ENCODE measurements at regions not wholly inside any gene's neighbourhood (a gene's known extent, or its start where the extent isn't known, plus 50 kb on each side); places are given as distances from the start of the nearest gene placed in this dataset.

DNA sequence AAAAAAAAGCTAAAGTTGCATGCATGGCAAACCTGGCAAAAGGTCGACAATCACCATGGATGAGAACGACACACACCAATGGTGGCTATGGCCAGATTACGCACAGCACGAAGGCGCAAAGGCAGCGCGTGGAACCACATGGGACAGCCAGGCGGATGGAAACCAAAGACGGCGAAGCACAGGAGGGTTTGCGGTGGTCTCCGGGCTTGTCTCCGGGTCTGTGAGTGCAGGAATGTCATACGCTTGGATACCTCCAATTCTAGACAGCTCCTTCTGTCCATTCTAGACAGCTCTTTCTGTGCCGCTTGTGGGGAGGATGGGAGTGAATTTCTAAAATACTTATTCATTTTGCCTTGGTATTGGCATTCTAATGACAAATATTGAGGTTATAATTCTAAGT, 685.4 kb downstream of the BRD1 start:
- Histone ChIP-seq H3K36me3 (ENCODE audit: control insufficient read depth, insufficient read depth, low read length) (no peaks in the 10 kb centered on the region), H3K9ac (ENCODE audit: low read length) (no peak overlapping the region), H3K27ac (ENCODE audit: low read depth, low read length) (no peak overlapping the region), H3K4me1 (ENCODE audit: control insufficient read depth, insufficient read depth, low read length) (no peaks in the 10 kb centered on the region), H3K27me3 (ENCODE audit: control insufficient read depth, insufficient read depth, low read length) (no peaks in the 10 kb centered on the region), H3K4me3 (ENCODE audit: low read length) (no peak overlapping the region)

GRCh38 chr22:49141761-49142160, 685.9 kb downstream of the BRD1 start:
- no peaks in the 10 kb centered on the region for H3K27me3 ChIP-seq (ENCODE audit: control insufficient read depth, insufficient read depth, low read length)
- no peak overlapping the region for H3K4me3 ChIP-seq (ENCODE audit: low read length)

GRCh38 chr22:49140911-49141665, 686.6 kb downstream of the BRD1 start:
- Histone ChIP-seq H3K27me3 (ENCODE audit: control insufficient read depth, insufficient read depth, low read length) (no peaks in the 10 kb centered on the region), H3K4me3 (ENCODE audit: low read length) (no peak overlapping the region), H3K36me3 (ENCODE audit: control insufficient read depth, insufficient read depth, low read length) (no peaks in the 10 kb centered on the region), H3K4me1 (ENCODE audit: control insufficient read depth, insufficient read depth, low read length) (no peaks in the 10 kb centered on the region), H3K27ac (ENCODE audit: low read depth, low read length) (no peak overlapping the region), H3K9ac (ENCODE audit: low read length) (no peak overlapping the region)

More at GRCh38 chr22:49141761-49142160, 685.9 kb downstream of the BRD1 start:
- Histone ChIP-seq H3K4me1 (ENCODE audit: control insufficient read depth, insufficient read depth, low read length) (no peaks in the 10 kb centered on the region), H3K9ac (ENCODE audit: low read length) (no peak overlapping the region), H3K27ac (ENCODE audit: low read depth, low read length) (no peak overlapping the region), H3K36me3 (ENCODE audit: control insufficient read depth, insufficient read depth, low read length) (no peaks in the 10 kb centered on the region)

- Histone ChIP-seq H3K4me3 (ENCODE audit: low read length) (no peak overlapping the region), H3K27me3 (ENCODE audit: control insufficient read depth, insufficient read depth, low read length) (no peaks in the 10 kb centered on the region)
Observed at GRCh38 chr22:49139492-49140151, 688.1 kb downstream of the BRD1 start.

DNA sequence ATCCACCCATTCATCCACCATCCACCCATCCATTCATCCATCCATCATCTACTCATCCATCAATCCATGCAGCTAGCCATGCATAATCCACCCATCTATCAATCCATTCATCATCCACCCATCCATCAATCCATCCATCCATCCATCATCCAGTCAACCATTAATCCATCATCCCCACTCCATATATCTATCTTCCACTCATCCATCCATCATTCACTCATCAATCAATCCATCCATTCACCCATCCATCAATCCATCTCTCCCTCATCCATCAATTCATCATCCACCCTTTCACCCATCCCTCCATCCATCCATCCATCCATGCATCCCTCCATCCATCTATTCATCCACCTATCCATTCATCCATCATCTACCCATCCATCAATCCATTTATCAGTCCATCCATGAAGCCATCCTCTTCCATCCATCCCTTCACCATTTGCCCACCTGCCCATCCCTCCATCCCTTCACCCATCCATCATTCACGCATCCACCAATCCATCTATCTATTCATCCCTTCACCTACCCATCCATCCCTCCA, 689.4 kb downstream of the BRD1 start:
- Histone ChIP-seq H3K27me3 (ENCODE audit: control insufficient read depth, insufficient read depth, low read length) (no peaks in the 10 kb centered on the region), H3K9ac (ENCODE audit: low read length) (no peak overlapping the region), H3K36me3 (ENCODE audit: control insufficient read depth, insufficient read depth, low read length) (no peaks in the 10 kb centered on the region), H3K4me1 (ENCODE audit: control insufficient read depth, insufficient read depth, low read length) (no peaks in the 10 kb centered on the region), H3K27ac (ENCODE audit: low read depth, low read length) (no peak overlapping the region), H3K4me3 (ENCODE audit: low read length) (no peak overlapping the region)

More at GRCh38 chr22:49139492-49140151, 688.1 kb downstream of the BRD1 start:
- Histone ChIP-seq H3K36me3 (ENCODE audit: control insufficient read depth, insufficient read depth, low read length) (no peaks in the 10 kb centered on the region), H3K4me1 (ENCODE audit: control insufficient read depth, insufficient read depth, low read length) (no peaks in the 10 kb centered on the region), H3K27ac (ENCODE audit: low read depth, low read length) (no peak overlapping the region), H3K9ac (ENCODE audit: low read length) (no peak overlapping the region)

DNA sequence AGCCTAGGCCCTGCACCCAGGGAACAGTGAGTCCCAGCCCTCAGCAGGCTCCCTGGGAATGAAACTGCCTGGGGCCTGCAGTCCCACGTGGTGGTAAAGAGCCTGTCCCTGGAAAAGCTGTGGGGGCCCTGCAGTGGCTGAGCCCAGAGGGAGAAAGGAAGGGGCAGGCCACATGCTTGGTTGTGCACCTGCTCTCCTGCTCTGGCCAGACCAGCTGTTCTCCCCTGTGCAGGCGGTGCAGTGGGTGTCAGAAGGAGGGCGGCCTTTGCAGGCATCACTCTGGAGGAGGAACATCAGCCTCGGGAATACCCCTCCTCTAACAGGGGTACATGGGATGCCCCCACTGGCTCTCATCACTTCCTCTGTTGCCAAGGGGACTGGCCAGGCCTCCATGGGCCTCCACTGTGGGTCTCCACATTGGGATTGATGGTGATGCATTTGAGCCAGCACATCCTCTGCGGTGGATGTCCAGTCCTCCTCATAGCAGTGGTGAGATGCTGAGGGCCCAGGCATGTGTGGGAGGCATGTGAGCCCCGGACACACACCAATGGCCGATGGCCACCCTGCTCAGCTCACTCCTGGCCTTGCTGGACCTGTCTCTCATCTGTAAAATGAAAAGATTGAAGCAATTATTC, 690.4 kb downstream of the BRD1 start:
- Histone ChIP-seq H3K27ac (ENCODE audit: low read depth, low read length) (no peak overlapping the region), H3K4me3 (ENCODE audit: low read length) (no peak overlapping the region), H3K36me3 (ENCODE audit: control insufficient read depth, insufficient read depth, low read length) (no peaks in the 10 kb centered on the region), H3K27me3 (ENCODE audit: control insufficient read depth, insufficient read depth, low read length) (no peaks in the 10 kb centered on the region), H3K9ac (ENCODE audit: low read length) (no peak overlapping the region), H3K4me1 (ENCODE audit: control insufficient read depth, insufficient read depth, low read length) (no peaks in the 10 kb centered on the region)

GRCh38 chr22:49136816-49137180, 690.9 kb downstream of the BRD1 start:
- Histone ChIP-seq H3K9ac (ENCODE audit: low read length) (no peak overlapping the region), H3K4me1 (ENCODE audit: control insufficient read depth, insufficient read depth, low read length) (no peaks in the 10 kb centered on the region), H3K27ac (ENCODE audit: low read depth, low read length) (no peak overlapping the region), H3K27me3 (ENCODE audit: control insufficient read depth, insufficient read depth, low read length) (no peaks in the 10 kb centered on the region), H3K36me3 (ENCODE audit: control insufficient read depth, insufficient read depth, low read length) (no peaks in the 10 kb centered on the region), H3K4me3 (ENCODE audit: low read length) (no peak overlapping the region)

DNA sequence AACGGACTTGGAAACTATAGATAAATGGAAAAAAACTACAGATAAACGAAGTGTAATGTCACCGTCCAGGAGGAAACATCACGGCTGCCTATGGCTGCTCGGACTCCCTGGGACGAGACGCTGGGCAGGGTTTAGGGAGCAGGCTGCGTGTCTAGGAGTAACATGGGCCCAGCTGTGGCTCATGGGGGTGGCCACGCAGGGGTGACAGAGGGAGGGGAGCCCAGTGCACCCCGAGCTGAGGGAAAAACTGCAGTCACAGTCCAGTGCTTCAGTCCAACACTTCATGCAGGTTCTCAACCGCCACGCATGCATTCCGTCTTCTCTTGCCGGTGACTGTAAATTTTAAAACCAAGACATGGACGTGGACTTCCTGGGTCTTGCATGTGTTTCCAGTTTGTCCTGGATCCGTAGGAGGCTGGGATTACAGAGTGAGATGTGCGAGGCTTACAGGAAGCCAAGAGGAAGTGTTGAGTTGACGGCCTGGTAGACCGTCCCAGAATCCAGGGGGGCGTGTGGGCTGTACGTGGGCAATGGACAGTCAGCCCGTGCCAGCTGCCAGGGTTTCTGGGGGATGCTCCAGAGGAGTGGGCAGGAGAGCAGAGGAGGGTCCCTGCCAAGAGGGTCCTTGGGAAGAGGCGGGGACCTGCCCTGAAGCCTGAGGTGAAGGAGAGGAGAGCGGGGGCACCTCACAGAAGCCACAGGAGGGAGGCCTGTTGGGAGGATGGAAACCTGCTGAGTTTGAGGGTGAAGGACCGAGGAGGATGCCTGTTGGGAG, 691.4 kb downstream of the BRD1 start:
- Histone ChIP-seq H3K4me1 (ENCODE audit: control insufficient read depth, insufficient read depth, low read length) (no peaks in the 10 kb centered on the region), H3K27me3 (ENCODE audit: control insufficient read depth, insufficient read depth, low read length) (no peaks in the 10 kb centered on the region), H3K9ac (ENCODE audit: low read length) (no peak overlapping the region), H3K27ac (ENCODE audit: low read depth, low read length) (no peak overlapping the region), H3K36me3 (ENCODE audit: control insufficient read depth, insufficient read depth, low read length) (no peaks in the 10 kb centered on the region), H3K4me3 (ENCODE audit: low read length) (no peak overlapping the region)

DNA sequence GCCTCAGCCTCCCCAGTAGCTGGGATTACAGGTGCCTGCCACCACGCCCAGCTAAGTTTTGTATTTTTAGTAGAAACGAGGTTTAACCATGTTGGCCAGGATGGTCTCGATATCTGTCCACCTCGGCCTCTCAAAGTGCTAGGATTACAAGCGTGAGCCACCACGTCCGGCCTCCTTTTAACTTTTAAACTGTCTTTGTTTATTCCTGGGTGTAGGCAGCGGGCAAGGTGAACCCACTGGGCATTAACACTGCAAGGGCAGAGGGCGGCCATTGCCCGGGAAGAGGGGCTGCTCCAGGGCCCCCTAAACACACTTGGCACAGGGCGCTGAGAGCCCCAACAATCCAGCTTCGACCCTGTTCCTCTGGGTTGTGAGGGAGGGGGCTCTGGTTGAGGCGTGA, 693.6 kb downstream of the BRD1 start:
- H3K36me3 ChIP-seq (ENCODE audit: control insufficient read depth, insufficient read depth, low read length): no peaks in the 10 kb centered on the region
- H3K27me3 ChIP-seq (ENCODE audit: control insufficient read depth, insufficient read depth, low read length): no peaks in the 10 kb centered on the region
- H3K9ac ChIP-seq (ENCODE audit: low read length): no peak overlapping the region
- no peak overlapping the region for H3K4me3 ChIP-seq (ENCODE audit: low read length)
- no peak overlapping the region for H3K27ac ChIP-seq (ENCODE audit: low read depth, low read length)
- H3K4me1 ChIP-seq (ENCODE audit: control insufficient read depth, insufficient read depth, low read length): no peaks in the 10 kb centered on the region

DNA sequence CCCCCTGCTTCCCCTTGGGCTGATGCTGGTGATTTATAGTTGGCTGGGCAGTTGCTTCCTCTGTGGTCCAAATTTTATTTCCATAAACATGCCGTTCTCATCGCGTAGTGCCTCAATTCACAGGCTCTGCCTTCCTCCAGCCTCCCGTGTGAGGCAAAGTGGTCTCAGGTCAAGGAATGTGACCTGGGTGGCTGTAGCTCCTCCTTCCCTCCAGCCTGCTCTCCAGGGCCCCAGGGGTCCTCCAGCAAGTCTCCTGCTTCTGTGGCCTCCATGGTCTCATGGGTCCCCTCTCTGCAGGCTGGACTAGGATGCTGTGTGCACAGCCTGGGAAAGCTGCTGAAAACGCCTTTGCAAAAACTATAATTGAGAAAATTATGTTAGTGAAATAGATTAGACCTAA, 694.1 kb downstream of the BRD1 start:
- Histone ChIP-seq H3K27me3 (ENCODE audit: control insufficient read depth, insufficient read depth, low read length) (no peaks in the 10 kb centered on the region), H3K9ac (ENCODE audit: low read length) (no peak overlapping the region), H3K4me1 (ENCODE audit: control insufficient read depth, insufficient read depth, low read length) (no peaks in the 10 kb centered on the region), H3K27ac (ENCODE audit: low read depth, low read length) (no peak overlapping the region), H3K4me3 (ENCODE audit: low read length) (no peak overlapping the region), H3K36me3 (ENCODE audit: control insufficient read depth, insufficient read depth, low read length) (no peaks in the 10 kb centered on the region)

- H3K4me1 ChIP-seq (ENCODE audit: control insufficient read depth, insufficient read depth, low read length): no peaks in the 10 kb centered on the region
- H3K36me3 ChIP-seq (ENCODE audit: control insufficient read depth, insufficient read depth, low read length): no peaks in the 10 kb centered on the region
- no peak overlapping the region for H3K9ac ChIP-seq (ENCODE audit: low read length)
- no peak overlapping the region for H3K27ac ChIP-seq (ENCODE audit: low read depth, low read length)
- no peaks in the 10 kb centered on the region for H3K27me3 ChIP-seq (ENCODE audit: control insufficient read depth, insufficient read depth, low read length)
- no peak overlapping the region for H3K4me3 ChIP-seq (ENCODE audit: low read length)
Observed at GRCh38 chr22:49132009-49132408, 695.7 kb downstream of the BRD1 start.

DNA sequence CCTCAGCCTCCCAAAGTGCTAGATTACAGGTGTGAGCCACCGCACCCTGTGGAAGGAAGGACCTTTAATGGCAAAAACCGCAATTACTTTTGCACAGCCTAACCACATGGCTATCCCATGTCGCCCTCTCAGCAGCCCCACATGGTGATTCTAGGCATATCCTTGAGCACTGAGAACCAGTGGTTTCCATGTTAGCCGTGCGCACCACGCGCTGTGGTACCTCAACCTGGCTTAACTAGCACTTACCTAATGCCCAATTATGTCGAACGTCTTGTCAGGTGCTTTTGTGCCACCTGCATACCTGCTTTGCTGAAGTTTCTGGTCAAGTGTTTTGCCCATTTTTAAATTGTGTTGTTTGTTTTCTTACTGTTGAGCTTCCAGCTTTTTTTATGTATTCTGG, 697.9 kb downstream of the BRD1 start:
- Histone ChIP-seq H3K4me1 (ENCODE audit: control insufficient read depth, insufficient read depth, low read length) (no peaks in the 10 kb centered on the region), H3K27me3 (ENCODE audit: control insufficient read depth, insufficient read depth, low read length) (no peaks in the 10 kb centered on the region), H3K27ac (ENCODE audit: low read depth, low read length) (no peak overlapping the region), H3K4me3 (ENCODE audit: low read length) (no peak overlapping the region), H3K9ac (ENCODE audit: low read length) (no peak overlapping the region), H3K36me3 (ENCODE audit: control insufficient read depth, insufficient read depth, low read length) (no peaks in the 10 kb centered on the region)
